ENCODE measurements at regions not wholly inside any gene's neighbourhood (a gene's known extent, or its start where the extent isn't known, plus 50 kb on each side); places are given as distances from the start of the nearest gene placed in this dataset.

DNA sequence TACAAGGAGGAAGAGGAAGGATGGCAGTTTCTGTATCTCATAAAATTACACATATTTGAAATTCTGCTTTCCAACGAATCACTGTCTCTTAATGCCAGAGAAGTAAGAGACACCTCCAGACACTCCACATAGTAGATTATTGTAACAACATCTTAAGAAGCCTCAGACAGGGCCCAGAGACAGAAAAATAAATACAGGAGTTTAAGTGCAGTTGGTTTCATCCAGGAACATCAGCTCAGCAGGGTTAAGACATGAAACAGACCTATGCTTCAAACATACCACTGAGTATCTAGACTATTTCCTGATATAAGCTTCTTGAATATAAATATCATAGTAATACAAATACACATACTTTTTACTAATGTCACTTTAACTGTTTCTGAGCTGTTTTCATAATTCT, 290.3 kb downstream of the ADAMTS20 start:
- no peak for DNase-seq (ENCODE audit: low read depth)
- H3K4me3 ChIP-seq (ENCODE audit: low read depth, low read length), result no peak overlapping the region
- TF ChIP-seq, protein P1, sequence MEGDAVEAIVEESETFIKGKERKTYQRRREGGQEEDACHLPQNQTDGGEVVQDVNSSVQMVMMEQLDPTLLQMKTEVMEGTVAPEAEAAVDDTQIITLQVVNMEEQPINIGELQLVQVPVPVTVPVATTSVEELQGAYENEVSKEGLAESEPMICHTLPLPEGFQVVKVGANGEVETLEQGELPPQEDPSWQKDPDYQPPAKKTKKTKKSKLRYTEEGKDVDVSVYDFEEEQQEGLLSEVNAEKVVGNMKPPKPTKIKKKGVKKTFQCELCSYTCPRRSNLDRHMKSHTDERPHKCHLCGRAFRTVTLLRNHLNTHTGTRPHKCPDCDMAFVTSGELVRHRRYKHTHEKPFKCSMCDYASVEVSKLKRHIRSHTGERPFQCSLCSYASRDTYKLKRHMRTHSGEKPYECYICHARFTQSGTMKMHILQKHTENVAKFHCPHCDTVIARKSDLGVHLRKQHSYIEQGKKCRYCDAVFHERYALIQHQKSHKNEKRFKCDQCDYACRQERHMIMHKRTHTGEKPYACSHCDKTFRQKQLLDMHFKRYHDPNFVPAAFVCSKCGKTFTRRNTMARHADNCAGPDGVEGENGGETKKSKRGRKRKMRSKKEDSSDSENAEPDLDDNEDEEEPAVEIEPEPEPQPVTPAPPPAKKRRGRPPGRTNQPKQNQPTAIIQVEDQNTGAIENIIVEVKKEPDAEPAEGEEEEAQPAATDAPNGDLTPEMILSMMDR (IDR thresholded peaks at IDR 0.05; ENCODE audit: insufficient read depth, low read length), result no peak

DNA sequence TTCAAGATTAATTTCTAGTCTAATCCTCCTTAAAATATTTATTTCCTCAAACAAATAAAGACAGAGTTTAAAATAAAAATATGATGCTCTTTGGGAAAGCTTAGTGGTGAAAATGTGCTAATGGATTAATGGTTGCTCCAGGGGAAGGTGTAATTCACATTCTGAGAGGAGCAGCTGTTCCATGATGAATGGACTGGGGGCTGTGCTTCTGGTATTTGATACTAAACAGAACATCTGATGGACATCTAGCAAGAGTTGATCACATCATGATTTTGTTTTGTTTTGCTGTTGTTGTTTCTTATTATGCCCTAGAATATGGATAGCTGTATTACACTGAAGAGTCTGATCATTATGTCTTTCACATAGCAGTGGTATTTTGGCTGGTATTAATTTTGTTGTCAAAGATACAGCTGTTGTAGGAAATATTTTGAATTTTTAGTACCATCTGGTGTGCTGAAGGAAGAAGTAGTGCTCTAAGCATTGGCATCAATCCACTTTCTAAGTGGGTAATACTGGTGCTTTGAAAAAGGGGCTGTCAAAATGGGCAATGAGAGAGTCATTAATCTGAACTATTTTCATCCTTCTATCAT, 296.4 kb downstream of the ADAMTS20 start:
- DNase-seq (ENCODE audit: low read depth), result no peak
- TF ChIP-seq, protein P1 (IDR thresholded peaks at IDR 0.05; ENCODE audit: insufficient read depth, low read length), result no peak
- no peak overlapping the region for H3K4me3 ChIP-seq (ENCODE audit: low read depth, low read length)

DNA sequence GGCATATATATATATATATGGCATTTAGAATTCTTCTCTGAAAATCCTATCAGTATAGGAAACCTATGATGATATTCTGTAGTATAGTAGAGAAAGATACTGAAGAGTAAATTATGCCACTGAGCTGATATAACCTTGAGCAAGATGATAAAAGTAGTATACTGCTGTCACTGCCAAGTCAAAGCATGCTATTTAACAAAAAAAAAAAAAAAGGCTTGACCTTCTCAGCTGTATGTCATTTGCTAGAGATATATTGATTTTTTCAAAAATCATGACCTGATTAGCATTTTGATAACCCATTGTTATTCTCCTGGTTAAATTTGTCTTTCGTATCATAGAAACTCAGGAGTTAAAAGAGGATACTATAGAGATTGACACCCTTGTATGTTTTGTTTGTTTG, 299.4 kb downstream of the ADAMTS20 start:
- no peak for DNase-seq (ENCODE audit: low read depth)
- TF ChIP-seq, protein P1 (IDR thresholded peaks at IDR 0.05; ENCODE audit: insufficient read depth, low read length), result no peak
- no peak overlapping the region for H3K4me3 ChIP-seq (ENCODE audit: low read depth, low read length)

DNA sequence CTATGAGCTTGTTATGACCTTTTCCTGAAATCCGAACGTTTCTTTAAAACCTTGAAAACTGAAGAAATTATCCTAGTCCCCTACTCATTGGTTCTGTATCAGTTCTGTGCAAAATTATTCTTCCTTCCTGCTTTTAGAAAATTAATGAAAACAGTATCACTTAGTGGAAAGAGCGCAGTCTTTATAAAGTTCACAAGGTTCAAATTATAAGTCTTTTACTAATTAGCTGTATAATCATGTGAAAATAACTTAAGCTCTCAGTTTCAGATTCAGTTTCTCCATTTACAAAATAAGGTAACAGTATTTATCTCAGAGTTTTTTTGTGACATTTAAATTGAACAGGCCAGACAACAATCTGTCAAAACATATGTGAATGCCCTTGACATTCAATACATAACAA, 306.1 kb downstream of the ADAMTS20 start:
- DNase-seq (ENCODE audit: low read depth), result no peak
- TF ChIP-seq, protein P1 (IDR thresholded peaks at IDR 0.05; ENCODE audit: insufficient read depth, low read length), result no peak
- H3K4me3 ChIP-seq (ENCODE audit: low read depth, low read length), result no peak overlapping the region

DNA sequence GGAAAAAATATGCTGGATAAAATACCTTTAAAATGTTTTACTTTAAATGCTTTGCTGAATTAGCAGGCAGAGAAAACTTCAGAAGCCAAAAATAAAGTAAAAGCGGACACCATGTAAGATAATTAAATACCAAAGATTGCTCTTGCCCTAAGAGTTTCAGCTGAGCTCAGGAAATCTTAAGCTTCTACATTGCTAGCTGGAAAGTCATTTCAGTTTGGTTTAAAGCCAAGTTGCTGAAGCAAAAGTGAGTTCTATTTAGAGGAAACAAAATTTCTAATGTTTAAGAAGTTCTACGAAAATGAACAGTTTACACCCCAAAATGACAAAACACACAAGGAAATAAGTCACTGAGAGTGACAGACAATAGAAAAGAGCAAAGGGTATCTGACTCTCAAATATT, 310.0 kb downstream of the ADAMTS20 start:
- no peak overlapping the region for H3K4me3 ChIP-seq (ENCODE audit: low read depth, low read length)
- TF ChIP-seq, protein P1 (IDR thresholded peaks at IDR 0.05; ENCODE audit: insufficient read depth, low read length), result no peak

DNA sequence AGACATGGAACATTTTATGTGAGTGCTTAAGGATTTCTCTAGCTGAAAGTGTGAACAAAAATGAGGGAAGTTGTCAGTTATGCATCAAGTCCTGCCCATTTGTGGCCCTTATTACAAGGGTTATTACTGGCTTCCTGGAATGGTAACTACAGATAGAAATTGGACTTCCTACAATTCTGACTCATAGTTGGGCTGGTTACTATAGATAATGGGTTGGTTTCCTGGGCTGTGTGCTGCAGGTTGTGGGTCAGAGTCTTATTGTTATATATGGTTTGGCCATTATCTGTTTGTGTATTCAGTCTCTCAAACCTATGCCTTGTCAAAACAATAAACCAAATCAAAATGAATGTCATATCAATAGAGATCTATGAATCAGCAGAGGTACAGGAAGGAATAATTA, 313.7 kb downstream of the ADAMTS20 start:
- H3K4me3 ChIP-seq (ENCODE audit: low read depth, low read length), result no peak overlapping the region
- TF ChIP-seq, protein P1 (IDR thresholded peaks at IDR 0.05; ENCODE audit: insufficient read depth, low read length), result no peak
- peak; percentile 19 for DNase-seq (ENCODE audit: low read depth)

More for the DNA sequence above, 310.0 kb downstream of the ADAMTS20 start:
- DNase-seq (ENCODE audit: low read depth), result peak; percentile 64
